ENCODE measurements at regions not wholly inside any gene's neighbourhood (a gene's known extent, or its start where the extent isn't known, plus 50 kb on each side); places are given as distances from the start of the nearest gene placed in this dataset.

- Mint-ChIP-seq H3K9me3 (ENCODE audit: low read depth) (no peaks in the 10 kb centered on the region), H3K4me3 (no peak overlapping the region), H3K4me1 (peaks cover 4% of the 10 kb centered on the region), H3K27me3 (no peaks in the 10 kb centered on the region), H3K36me3 (ENCODE audit: low read depth) (peaks cover 2% of the 10 kb centered on the region), H3K27ac (no peak overlapping the region)
- DNase-seq (no peak), ATAC-seq (no peak)
- POLR2A ChIA-PET: no interaction called here
- CTCF ChIA-PET: interaction anchor here (0.7 to 1.9 kb wide), 4 partner anchors 10 to 780 kb away, joined by 3 to 8 read pairs (median 4); no protein-coding TSS in a partner anchor
- intact Hi-C loops (cut with DNase I, micrococcal nuclease): loop anchor here in 1 of 2 experiments (10.0 kb wide), 1 partner anchor 135 kb away; no protein-coding TSS in a partner anchor
Observed at GRCh38 chr14:100389497-100390104, 66.5 kb downstream of the SLC25A47 start.

GRCh38 chr14:100391173-100391572, 68.0 kb downstream of the SLC25A47 start:
- Mint-ChIP-seq H3K4me3 (no peak overlapping the region), H3K27ac (no peak overlapping the region), H3K9me3 (ENCODE audit: low read depth) (no peaks in the 10 kb centered on the region), H3K27me3 (no peaks in the 10 kb centered on the region), H3K36me3 (ENCODE audit: low read depth) (peaks cover 2% of the 10 kb centered on the region), H3K4me1 (peaks cover 4% of the 10 kb centered on the region)
- DNase-seq: no peak
- ChIA-PET POLR2A (no interaction called here), CTCF (interaction anchor here (0.7 to 1.2 kb wide), 3 partner anchors 9 to 255 kb away, joined by 3 read pairs; no protein-coding TSS in a partner anchor)
- ATAC-seq: no peak
- intact Hi-C loops (cut with DNase I, micrococcal nuclease): no loop called here

DNA sequence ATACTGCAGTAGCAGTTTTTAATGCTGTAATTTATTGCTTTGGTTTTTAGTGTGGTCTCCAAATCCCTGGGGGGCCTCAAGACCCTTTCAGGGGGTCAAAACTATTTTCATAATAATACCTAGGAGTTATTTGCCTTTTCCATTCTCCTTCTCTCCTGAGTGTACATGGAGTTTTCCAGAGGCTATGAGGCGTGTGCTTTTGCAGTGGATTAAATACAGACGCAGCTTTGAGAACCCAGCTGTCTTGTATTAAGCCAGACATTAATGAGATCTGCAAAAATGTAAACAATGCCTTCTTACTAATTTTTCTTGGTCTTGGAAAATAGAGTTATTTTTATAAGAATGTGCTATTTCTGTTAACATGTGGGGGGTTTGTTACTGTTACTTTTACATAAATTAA, 68.6 kb downstream of the SLC25A47 start:
- H3K27ac Mint-ChIP-seq: no peak overlapping the region
- ATAC-seq (no peak), DNase-seq (no peak)
- no peak overlapping the region for H3K4me3 Mint-ChIP-seq
- CTCF ChIA-PET: interaction anchor here (1.0 to 1.2 kb wide), 3 partner anchors 8 to 254 kb away, joined by 3 to 6 read pairs (median 6); no protein-coding TSS in a partner anchor
- POLR2A ChIA-PET: no interaction called here
- H3K27me3 Mint-ChIP-seq: no peaks in the 10 kb centered on the region
- H3K4me1 Mint-ChIP-seq: peaks cover 4% of the 10 kb centered on the region
- H3K9me3 Mint-ChIP-seq (ENCODE audit: low read depth): no peaks in the 10 kb centered on the region
- H3K36me3 Mint-ChIP-seq (ENCODE audit: low read depth): peaks cover 2% of the 10 kb centered on the region
- intact Hi-C loops (cut with DNase I, micrococcal nuclease): no loop called here

DNA sequence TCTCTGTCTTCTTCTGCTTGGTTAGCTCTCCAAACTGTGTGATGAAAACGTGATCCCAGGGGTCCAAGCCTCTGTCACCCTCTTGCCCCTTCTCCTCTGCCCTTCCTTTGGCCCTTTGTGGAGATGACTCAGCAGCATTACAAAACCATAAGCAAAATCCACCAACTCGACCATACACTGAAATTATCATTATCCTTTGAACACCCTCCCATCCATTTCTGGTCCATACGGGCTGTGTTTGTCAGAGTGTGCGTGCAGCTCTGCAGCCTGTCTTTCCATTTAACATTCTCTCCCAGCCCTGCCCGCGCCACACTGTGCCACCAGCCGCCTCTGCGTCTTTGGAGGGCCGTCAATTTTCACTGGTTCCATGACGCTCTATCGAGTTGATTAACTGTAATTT, 69.2 kb downstream of the SLC25A47 start:
- DNase-seq: no peak
- ATAC-seq: no peak
- no peak overlapping the region for H3K27ac Mint-ChIP-seq
- no peak overlapping the region for H3K4me3 Mint-ChIP-seq
- no peaks in the 10 kb centered on the region for H3K27me3 Mint-ChIP-seq
- CTCF ChIA-PET: interaction anchor here (1.0 to 1.2 kb wide), 2 partner anchors 9 to 254 kb away, joined by 6 read pairs; no protein-coding TSS in a partner anchor
- H3K4me1 Mint-ChIP-seq: peaks cover 4% of the 10 kb centered on the region
- peaks cover 2% of the 10 kb centered on the region for H3K36me3 Mint-ChIP-seq (ENCODE audit: low read depth)
- POLR2A ChIA-PET: no interaction called here
- intact Hi-C loops (cut with DNase I, micrococcal nuclease): no loop called here
- no peaks in the 10 kb centered on the region for H3K9me3 Mint-ChIP-seq (ENCODE audit: low read depth)

GRCh38 chr14:100393362-100393761, 70.2 kb downstream of the SLC25A47 start:
- ATAC-seq (no peak), DNase-seq (no peak)
- no peak overlapping the region for H3K4me3 Mint-ChIP-seq
- no peaks in the 10 kb centered on the region for H3K9me3 Mint-ChIP-seq (ENCODE audit: low read depth)
- POLR2A ChIA-PET: no interaction called here
- CTCF ChIA-PET: no interaction called here
- H3K27me3 Mint-ChIP-seq: no peaks in the 10 kb centered on the region
- H3K36me3 Mint-ChIP-seq (ENCODE audit: low read depth): peaks cover 2% of the 10 kb centered on the region
- no peak overlapping the region for H3K27ac Mint-ChIP-seq
- H3K4me1 Mint-ChIP-seq: no peaks in the 10 kb centered on the region
- intact Hi-C loops (cut with DNase I, micrococcal nuclease): no loop called here

DNA sequence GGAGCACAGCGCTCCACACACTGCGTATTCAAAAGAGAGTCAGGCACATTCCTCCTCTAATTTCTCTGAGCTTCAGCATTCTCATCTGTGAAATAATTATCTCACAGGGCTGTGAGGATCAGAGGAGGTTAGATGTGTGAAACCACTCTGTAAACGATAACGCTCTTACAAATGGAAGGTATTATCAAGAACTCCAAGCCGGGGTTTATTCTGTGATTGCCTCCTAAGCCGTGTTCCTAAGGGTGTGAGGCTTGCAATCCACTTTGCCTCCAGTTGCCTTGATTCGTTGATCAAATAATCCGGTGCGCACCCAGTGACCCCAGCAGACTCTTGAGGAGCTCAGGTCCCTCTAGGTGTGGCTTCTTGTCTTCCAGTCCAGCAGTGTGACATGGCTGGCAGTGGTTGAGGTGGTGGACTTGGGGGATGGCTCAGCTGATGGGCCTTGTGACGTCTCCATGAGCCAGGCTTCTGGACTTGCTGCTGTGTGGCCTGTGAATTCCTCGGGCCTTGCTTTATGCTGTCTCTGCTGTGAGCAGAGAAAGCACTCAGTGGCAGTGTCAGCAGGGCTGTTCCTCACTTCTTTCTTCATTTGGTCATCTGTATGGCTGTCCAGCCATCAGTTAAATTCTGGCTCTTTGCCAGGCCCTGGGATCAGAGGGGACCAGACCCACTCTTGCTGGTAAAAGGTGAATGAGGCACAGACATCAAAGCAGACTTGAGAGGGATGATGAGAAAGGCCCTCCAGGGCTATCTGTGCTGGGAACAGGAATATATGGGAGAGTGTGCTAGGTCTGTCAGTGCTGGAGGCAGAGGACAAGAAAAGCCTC, 71.0 kb downstream of the SLC25A47 start:
- POLR2A ChIA-PET: no interaction called here
- intact Hi-C loops (cut with DNase I, micrococcal nuclease): no loop called here
- no peak overlapping the region for H3K27ac Mint-ChIP-seq
- no peak for ATAC-seq
- CTCF ChIA-PET: interaction anchor here (0.9 to 1.7 kb wide), 2 partner anchors 11 to 259 kb away, joined by 3 to 9 read pairs; no protein-coding TSS in a partner anchor
- H3K36me3 Mint-ChIP-seq (ENCODE audit: low read depth): peaks cover 2% of the 10 kb centered on the region
- H3K4me1 Mint-ChIP-seq: no peaks in the 10 kb centered on the region
- H3K4me3 Mint-ChIP-seq: no peak overlapping the region
- no peaks in the 10 kb centered on the region for H3K9me3 Mint-ChIP-seq (ENCODE audit: low read depth)
- no peak for DNase-seq
- H3K27me3 Mint-ChIP-seq: no peaks in the 10 kb centered on the region

DNA sequence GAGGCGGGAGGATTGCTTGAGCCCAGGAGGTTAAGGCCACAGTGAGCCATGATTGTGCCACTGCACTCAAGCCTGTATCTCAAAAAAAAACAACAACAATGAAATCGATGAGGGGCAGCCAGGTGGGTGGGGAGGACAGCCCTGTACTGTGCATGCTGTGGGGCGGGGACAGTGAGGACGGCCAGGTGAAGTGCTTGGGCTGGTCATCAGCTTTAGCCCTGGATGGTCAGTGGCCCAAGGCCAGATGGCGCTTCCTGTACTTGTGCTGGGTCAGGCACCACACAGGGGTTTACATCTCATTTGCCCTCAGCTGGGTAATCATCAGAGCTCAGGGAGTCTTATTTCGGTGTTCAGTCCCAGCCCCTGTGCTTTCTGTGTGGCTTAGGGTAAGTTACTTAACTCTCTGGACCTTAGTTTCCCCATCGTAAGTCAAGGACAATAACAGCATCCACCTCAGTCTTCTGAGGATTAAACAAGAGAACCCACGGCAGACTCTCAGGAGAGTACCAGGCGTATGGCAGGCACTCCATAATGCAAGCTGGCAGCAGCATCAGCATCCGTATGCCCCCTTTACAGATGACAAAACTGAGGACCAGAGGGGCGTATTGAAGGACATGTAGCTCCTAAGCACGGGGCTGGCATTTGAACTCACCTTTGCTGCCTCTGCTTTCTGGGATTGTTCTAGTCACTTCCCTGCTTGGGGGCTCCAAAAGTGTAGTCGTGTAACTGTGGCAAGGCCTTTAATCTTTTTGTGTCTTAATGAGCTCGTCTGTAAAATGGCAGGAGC, 71.9 kb downstream of the SLC25A47 start:
- Mint-ChIP-seq H3K36me3 (ENCODE audit: low read depth) (peaks cover 2% of the 10 kb centered on the region), H3K9me3 (ENCODE audit: low read depth) (no peaks in the 10 kb centered on the region), H3K4me3 (no peak overlapping the region), H3K27ac (no peak overlapping the region), H3K4me1 (no peaks in the 10 kb centered on the region), H3K27me3 (no peaks in the 10 kb centered on the region)
- intact Hi-C loops (cut with DNase I, micrococcal nuclease): no loop called here
- DNase-seq (no peak), ATAC-seq (no peak)
- ChIA-PET POLR2A (no interaction called here), CTCF (interaction anchor here (0.9 to 1.9 kb wide), 3 partner anchors 10 to 258 kb away, joined by 3 to 9 read pairs (median 9); no protein-coding TSS in a partner anchor)

DNA sequence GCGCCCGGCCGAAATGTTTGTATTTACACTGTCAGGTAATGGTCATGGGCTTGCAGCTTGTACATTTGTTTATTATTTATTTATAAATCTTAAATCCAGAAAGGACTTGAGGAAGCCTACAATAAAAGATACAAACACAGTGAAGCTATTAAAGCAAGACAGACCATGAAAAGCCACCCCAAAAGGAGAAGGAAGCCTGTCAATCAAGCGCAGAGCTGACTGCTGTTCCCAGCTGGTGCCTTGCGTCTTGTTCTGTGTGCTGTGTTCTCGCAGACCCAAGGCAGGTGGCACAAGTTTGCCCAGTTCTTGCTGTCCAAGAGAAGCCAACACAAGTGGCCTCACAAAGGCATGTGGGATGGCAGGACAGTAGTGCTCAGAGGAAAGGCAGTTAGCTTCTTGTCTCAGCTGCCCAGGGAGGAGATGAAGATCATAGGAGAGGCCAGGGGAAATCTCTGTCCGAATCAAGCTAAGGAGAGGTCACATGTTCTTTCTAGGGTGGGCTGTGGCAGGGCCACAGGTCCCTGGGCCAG, 73.2 kb downstream of the SLC25A47 start:
- H3K9me3 Mint-ChIP-seq (ENCODE audit: low read depth): no peaks in the 10 kb centered on the region
- intact Hi-C loops (cut with DNase I, micrococcal nuclease): no loop called here
- ATAC-seq (no peak), DNase-seq (no peak)
- no peak overlapping the region for H3K4me3 Mint-ChIP-seq
- H3K4me1 Mint-ChIP-seq: no peaks in the 10 kb centered on the region
- H3K27me3 Mint-ChIP-seq: no peaks in the 10 kb centered on the region
- no peak overlapping the region for H3K27ac Mint-ChIP-seq
- POLR2A ChIA-PET: no interaction called here
- no peaks in the 10 kb centered on the region for H3K36me3 Mint-ChIP-seq (ENCODE audit: low read depth)
- CTCF ChIA-PET: interaction anchor here (0.9 to 1.9 kb wide), 3 partner anchors 11 to 266 kb away, joined by 4 to 9 read pairs (median 9); no protein-coding TSS in a partner anchor

DNA sequence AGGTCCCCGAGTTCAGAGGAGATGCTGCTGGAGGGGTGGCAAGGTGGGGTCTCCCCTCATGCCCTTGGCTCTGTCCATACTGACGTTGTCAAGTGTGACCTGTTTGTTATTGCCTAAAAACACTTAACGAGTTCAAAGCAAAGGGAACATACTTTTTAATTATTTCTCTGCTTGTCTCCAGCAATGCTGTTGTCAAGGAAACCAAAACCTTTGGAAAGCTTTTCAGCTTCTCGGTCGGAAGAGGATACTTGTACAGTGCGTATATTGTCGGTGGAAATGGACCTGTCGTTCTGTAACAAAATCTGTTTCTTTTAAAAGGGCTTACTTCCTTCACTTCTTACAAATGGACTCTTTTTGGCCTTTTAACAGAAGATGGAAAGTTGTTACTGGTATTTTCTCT, 73.9 kb downstream of the SLC25A47 start:
- CTCF ChIA-PET: interaction anchor here (0.8 kb wide), 1 partner anchor 358 kb away, joined by 3 read pairs; no protein-coding TSS in a partner anchor
- intact Hi-C loops (cut with DNase I, micrococcal nuclease): no loop called here

DNA sequence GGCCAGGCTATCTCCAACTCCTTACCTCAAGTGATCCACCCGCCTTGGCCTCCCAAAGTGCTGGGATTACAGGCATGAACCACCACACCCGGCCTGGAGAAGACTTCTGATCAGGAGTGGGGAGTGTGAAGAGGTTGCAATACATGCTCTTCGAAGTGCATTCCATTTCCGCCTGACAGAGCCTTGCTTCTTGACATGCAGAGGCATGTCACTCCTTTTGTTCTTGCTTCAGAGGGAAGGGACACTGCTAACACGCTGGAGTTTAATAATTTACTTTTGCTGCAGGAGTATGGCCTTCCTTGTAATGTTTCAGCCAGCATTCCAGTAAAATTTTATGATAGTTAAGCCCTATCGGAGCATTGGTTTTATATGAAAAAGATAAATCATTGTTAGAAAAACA, 74.9 kb downstream of the SLC25A47 start:
- Mint-ChIP-seq H3K4me1 (no peaks in the 10 kb centered on the region), H3K4me3 (no peak overlapping the region), H3K27ac (no peak overlapping the region), H3K27me3 (no peaks in the 10 kb centered on the region), H3K36me3 (ENCODE audit: low read depth) (no peaks in the 10 kb centered on the region), H3K9me3 (ENCODE audit: low read depth) (no peaks in the 10 kb centered on the region)
- no peak for ATAC-seq
- POLR2A ChIA-PET: no interaction called here
- no peak for DNase-seq
- intact Hi-C loops (cut with DNase I, micrococcal nuclease): no loop called here
- CTCF ChIA-PET: interaction anchor here (0.8 to 2.0 kb wide), 3 partner anchors 11 to 359 kb away, joined by 3 to 9 read pairs (median 7); no protein-coding TSS in a partner anchor

More for the DNA sequence above, 73.9 kb downstream of the SLC25A47 start:
- H3K4me3 Mint-ChIP-seq: no peak overlapping the region
- H3K36me3 Mint-ChIP-seq (ENCODE audit: low read depth): no peaks in the 10 kb centered on the region
- ATAC-seq: no peak
- H3K27ac Mint-ChIP-seq: no peak overlapping the region
- no peak for DNase-seq
- H3K27me3 Mint-ChIP-seq: no peaks in the 10 kb centered on the region
- H3K4me1 Mint-ChIP-seq: no peaks in the 10 kb centered on the region
- POLR2A ChIA-PET: no interaction called here
- no peaks in the 10 kb centered on the region for H3K9me3 Mint-ChIP-seq (ENCODE audit: low read depth)
